Natural killer cell (primary cell): ENCODE measurements at regions not wholly inside any gene's neighbourhood (a gene's known extent, or its start where the extent isn't known, plus 50 kb on each side); places are given as distances from the start of the nearest gene placed in this dataset.

ENCODE experiments used
- ATAC-seq, 3 donors: fragments of 150-1000 bp in 2 of 3; fragments of 200-7000 bp in 1 of 3; cut with Tn5 transposase; 1 replicate in 1 of 3; 2 replicates in 2 of 3; pipeline ENCODE4 v1.10.0; 2021; ENCODE audit warnings: mild to moderate bottlenecking in 2 of 3, moderate library complexity in 2 of 3
- DNase-seq, 2 donors: peaks; one replicate each; pipeline versions ENCODE4 v3.0.0 to v3.0.0-alpha.2; 2013 to 2021; ENCODE audit warnings: mixed read lengths in 1 of 2
- H3K27ac ChIP-seq: one replicate; pipeline ENCODE4 v1.5.1; 2013; ENCODE audit warnings: mild to moderate bottlenecking, low read length
- H3K27me3 ChIP-seq: one replicate; pipeline ENCODE4 v1.6.1; 2013; ENCODE audit warnings: low read length; ENCODE audit not compliant: control insufficient read depth, insufficient read depth
- H3K36me3 ChIP-seq: one replicate; pipeline ENCODE4 v1.6.1; 2013; ENCODE audit warnings: low read length; ENCODE audit not compliant: control insufficient read depth, insufficient read depth
- H3K4me1 ChIP-seq: one replicate; pipeline ENCODE4 v1.6.1; 2013; ENCODE audit warnings: low read length; ENCODE audit not compliant: control insufficient read depth, insufficient read depth
- H3K4me3 ChIP-seq: one replicate; pipeline ENCODE4 v1.5.1; 2013; ENCODE audit warnings: low read length
- H3K9me3 ChIP-seq: one replicate; pipeline ENCODE4 v1.6.1; 2013; ENCODE audit warnings: low read length; ENCODE audit not compliant: control insufficient read depth, insufficient read depth
- H3K27ac Mint-ChIP-seq, 2 donors: one replicate each; pipeline ENCODE4 v1.8.0; 2022; ENCODE audit warnings: mild to moderate bottlenecking in 2 of 2, mixed read lengths in 2 of 2, moderate library complexity in 1 of 2
- H3K27me3 Mint-ChIP-seq, 2 donors: one replicate each; pipeline ENCODE4 v1.8.0; 2022; ENCODE audit warnings: low read depth in 2 of 2, mixed read lengths in 2 of 2
- H3K36me3 Mint-ChIP-seq: one replicate; pipeline ENCODE4 v1.8.0; 2022; ENCODE audit warnings: mixed read lengths
- H3K4me1 Mint-ChIP-seq, 2 donors: one replicate each; pipeline ENCODE4 v1.8.0; 2022; ENCODE audit warnings: mixed read lengths in 2 of 2
- H3K4me3 Mint-ChIP-seq: one replicate; pipeline ENCODE4 v1.8.0; 2022; ENCODE audit warnings: mild to moderate bottlenecking, moderate library complexity, mixed read lengths
- H3K9me3 Mint-ChIP-seq, 2 donors: one replicate each; pipeline ENCODE4 v1.8.0; 2022; ENCODE audit warnings: mixed read lengths in 2 of 2
- WGBS: methylation state at CpG from one replicate; pipeline ENCODE4 v1.1.7; 2013; ENCODE audit warnings: missing lambda C conversion rate; ENCODE audit not compliant: insufficient coverage; 5-methylcytosine and 5-hydroxymethylcytosine counted together
- intact Hi-C: fragments of 100-400 bp; cut with micrococcal nuclease; formaldehyde crosslinking; loops from one replicate; pipeline ENCODE4 v1.14.2; 2022
- TF ChIP-seq, protein P1 (sequence below): fragments of 200-600 bp; IDR thresholded peaks from one replicate; pipeline ENCODE4 v1.8.0; 2022; ENCODE audit warnings: antibody characterized with exemption

DNA sequence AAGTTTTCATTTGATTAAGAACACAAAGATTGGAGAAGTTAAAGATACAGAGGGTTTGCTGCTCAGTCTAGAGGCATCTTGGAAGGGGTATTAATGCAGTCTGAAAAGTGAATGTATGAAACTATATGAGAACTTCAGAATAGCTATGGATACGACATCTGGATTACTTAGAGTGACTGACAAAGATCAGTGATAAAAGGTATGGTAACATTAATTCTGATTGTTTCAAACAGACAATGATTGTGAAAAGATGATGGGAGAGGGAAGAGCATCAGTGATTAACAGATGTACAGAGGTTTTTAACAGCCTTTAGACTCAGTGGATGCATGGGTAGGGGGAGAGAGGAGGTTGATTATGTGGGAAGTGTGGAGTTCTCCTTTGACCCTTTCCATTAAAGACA is 919.4 kb upstream of the CNTN5 start:
- no peaks in the 10 kb centered on the region for H3K4me1 Mint-ChIP-seq
- H3K27ac Mint-ChIP-seq, result no peak overlapping the region
- H3K36me3 ChIP-seq, result no peaks in the 10 kb centered on the region
- 93% methylated on average over 1 of the region's 1 CpG for WGBS
- no peaks in the 10 kb centered on the region for H3K27me3 ChIP-seq
- no peak overlapping the region for H3K4me3 ChIP-seq
- H3K27me3 Mint-ChIP-seq, result no peaks in the 10 kb centered on the region
- peaks cover 4% of the 10 kb centered on the region for H3K9me3 ChIP-seq
- intact Hi-C loops, result no loop called here
- no peak overlapping the region for H3K4me3 Mint-ChIP-seq
- TF ChIP-seq, protein P1, sequence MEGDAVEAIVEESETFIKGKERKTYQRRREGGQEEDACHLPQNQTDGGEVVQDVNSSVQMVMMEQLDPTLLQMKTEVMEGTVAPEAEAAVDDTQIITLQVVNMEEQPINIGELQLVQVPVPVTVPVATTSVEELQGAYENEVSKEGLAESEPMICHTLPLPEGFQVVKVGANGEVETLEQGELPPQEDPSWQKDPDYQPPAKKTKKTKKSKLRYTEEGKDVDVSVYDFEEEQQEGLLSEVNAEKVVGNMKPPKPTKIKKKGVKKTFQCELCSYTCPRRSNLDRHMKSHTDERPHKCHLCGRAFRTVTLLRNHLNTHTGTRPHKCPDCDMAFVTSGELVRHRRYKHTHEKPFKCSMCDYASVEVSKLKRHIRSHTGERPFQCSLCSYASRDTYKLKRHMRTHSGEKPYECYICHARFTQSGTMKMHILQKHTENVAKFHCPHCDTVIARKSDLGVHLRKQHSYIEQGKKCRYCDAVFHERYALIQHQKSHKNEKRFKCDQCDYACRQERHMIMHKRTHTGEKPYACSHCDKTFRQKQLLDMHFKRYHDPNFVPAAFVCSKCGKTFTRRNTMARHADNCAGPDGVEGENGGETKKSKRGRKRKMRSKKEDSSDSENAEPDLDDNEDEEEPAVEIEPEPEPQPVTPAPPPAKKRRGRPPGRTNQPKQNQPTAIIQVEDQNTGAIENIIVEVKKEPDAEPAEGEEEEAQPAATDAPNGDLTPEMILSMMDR, result no peak
- H3K27ac ChIP-seq, result no peak overlapping the region
- ATAC-seq (no peak), DNase-seq (no peak)
- H3K4me1 ChIP-seq, result no peaks in the 10 kb centered on the region
- H3K9me3 Mint-ChIP-seq, result peaks cover 10 to 16% of the 10 kb centered on the region in 2 donors
- no peaks in the 10 kb centered on the region for H3K36me3 Mint-ChIP-seq

- Histone ChIP-seq H3K27me3 (no peaks in the 10 kb centered on the region), H3K9me3 (no peaks in the 10 kb centered on the region), H3K4me1 (no peaks in the 10 kb centered on the region), H3K4me3 (no peak overlapping the region), H3K27ac (no peak overlapping the region), H3K36me3 (no peaks in the 10 kb centered on the region)
- TF ChIP-seq, protein P1, result no peak
- H3K27ac Mint-ChIP-seq, result no peak overlapping the region
- intact Hi-C loops, result no loop called here
- DNase-seq (no peak), ATAC-seq (no peak)
- H3K9me3 Mint-ChIP-seq, result peaks cover 10 to 12% of the 10 kb centered on the region in 2 donors
- no peak overlapping the region for H3K4me3 Mint-ChIP-seq
- H3K36me3 Mint-ChIP-seq, result no peaks in the 10 kb centered on the region
- no peaks in the 10 kb centered on the region for H3K4me1 Mint-ChIP-seq
- H3K27me3 Mint-ChIP-seq, result no peaks in the 10 kb centered on the region
These were observed 916.5 kb upstream of the CNTN5 start for GRCh38 chr11:98104249-98104648.

DNA sequence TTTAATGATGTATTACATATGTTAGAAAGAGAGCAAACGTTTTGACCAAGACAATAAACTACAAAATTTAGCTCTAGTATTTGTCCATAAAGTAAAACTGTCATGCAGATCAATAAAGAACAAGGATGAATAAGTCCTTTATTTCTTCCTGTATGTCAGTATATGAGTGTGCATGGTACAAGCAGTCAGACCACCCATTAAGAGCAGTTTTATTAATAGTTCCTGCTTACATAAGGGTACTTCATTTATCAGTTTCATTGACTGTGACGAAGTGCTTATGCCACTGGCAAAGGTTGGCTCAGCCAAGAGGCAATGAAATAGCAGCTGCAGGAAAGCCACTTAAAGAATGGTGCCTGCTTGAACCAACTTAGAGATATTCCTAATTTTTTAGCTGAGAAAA is 913.0 kb upstream of the CNTN5 start:
- DNase-seq (no peak), ATAC-seq (no peak)
- intact Hi-C loops, result no loop called here
- Mint-ChIP-seq H3K27me3 (no peaks in the 10 kb centered on the region), H3K4me1 (no peaks in the 10 kb centered on the region), H3K27ac (no peak overlapping the region), H3K9me3 (peaks cover 2 to 3% of the 10 kb centered on the region in 2 donors), H3K4me3 (no peak overlapping the region), H3K36me3 (no peaks in the 10 kb centered on the region)
- no peaks in the 10 kb centered on the region for H3K9me3 ChIP-seq
- no peaks in the 10 kb centered on the region for H3K36me3 ChIP-seq
- no peak overlapping the region for H3K4me3 ChIP-seq
- no peak overlapping the region for H3K27ac ChIP-seq
- WGBS, result 68% methylated on average over 1 of the region's 2 CpGs
- H3K4me1 ChIP-seq, result no peaks in the 10 kb centered on the region
- TF ChIP-seq, protein P1, result no peak
- H3K27me3 ChIP-seq, result no peaks in the 10 kb centered on the region

DNA sequence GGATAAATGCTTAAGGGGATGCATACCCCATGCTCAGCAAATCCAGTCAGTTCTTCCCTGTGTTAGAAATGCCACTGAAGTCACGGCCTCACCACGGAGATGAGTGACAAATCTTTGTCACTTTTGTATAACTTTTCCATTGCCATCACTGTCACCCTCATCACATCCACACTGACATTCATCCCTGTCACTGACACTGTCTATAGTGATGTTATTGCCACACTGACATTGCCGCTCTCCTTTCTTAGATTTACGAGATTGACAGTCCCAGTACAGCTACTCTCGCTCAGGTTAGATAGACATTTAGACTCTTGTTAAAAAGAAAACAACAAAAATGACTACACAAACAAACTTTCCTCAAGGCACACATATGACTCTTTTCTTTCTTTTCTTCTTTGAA is 910.7 kb upstream of the CNTN5 start:
- Mint-ChIP-seq H3K27ac (no peak overlapping the region), H3K4me1 (no peaks in the 10 kb centered on the region), H3K36me3 (no peaks in the 10 kb centered on the region), H3K27me3 (no peaks in the 10 kb centered on the region), H3K9me3 (peaks cover 3 to 5% of the 10 kb centered on the region in 2 donors), H3K4me3 (no peak overlapping the region)
- DNase-seq, result no peak
- H3K27me3 ChIP-seq, result no peaks in the 10 kb centered on the region
- 82% methylated on average over 5 of the region's 5 CpGs for WGBS
- intact Hi-C loops, result no loop called here
- no peaks in the 10 kb centered on the region for H3K36me3 ChIP-seq
- no peak for ATAC-seq
- no peak overlapping the region for H3K27ac ChIP-seq
- TF ChIP-seq, protein P1, result no peak
- H3K9me3 ChIP-seq, result no peaks in the 10 kb centered on the region
- no peak overlapping the region for H3K4me3 ChIP-seq
- H3K4me1 ChIP-seq, result no peaks in the 10 kb centered on the region
